ENCODE measurements at regions not wholly inside any gene's neighbourhood (a gene's known extent, or its start where the extent isn't known, plus 50 kb on each side); places are given as distances from the start of the nearest gene placed in this dataset.

GRCh38 chr22:25447686-25448434 lies 116.6 kb upstream of the GRK3 start (continued):
- TF ChIP-seq ARID5B (CRISPR knock-in tag; IDR thresholded peaks at IDR 0.05): peak; percentile 31
- peak; percentile 11 for TF ChIP-seq SKI (IDR thresholded peaks at IDR 0.05; ENCODE audit: partially characterized antibody)
- TF ChIP-seq NRL (CRISPR knock-in tag; IDR thresholded peaks at IDR 0.05; ENCODE audit: borderline replicate concordance): 0 out of 2 replicates have a peak, but pooled peaks have one; percentile 25
- peak; percentile 59; the same call in 1 of the 2 replicates for TF ChIP-seq ZNF788 (CRISPR knock-in tag; IDR thresholded peaks at IDR 0.05; ENCODE audit: borderline replicate concordance)
- TF ChIP-seq CHD2 (IDR thresholded peaks at IDR 0.05; ENCODE audit: low read depth, low read length): no peak
- TF ChIP-seq ZFX (CRISPR knock-in tag; IDR thresholded peaks at IDR 0.05; ENCODE audit: low read depth): peak; percentile 56; the same call in 1 of the 2 replicates
- no peak for TF ChIP-seq LRRFIP1 (CRISPR knock-in tag; conservative IDR thresholded peaks at IDR 0.05)
- no peak for TF ChIP-seq SP1 (IDR thresholded peaks at IDR 0.05)
- peak; percentile 45; the same call in 1 of the 2 replicates for TF ChIP-seq SP1 (CRISPR knock-in tag; IDR thresholded peaks at IDR 0.05)
- peak; percentile 47 for TF ChIP-seq SKIL (CRISPR knock-in tag; IDR thresholded peaks at IDR 0.05; ENCODE audit: borderline replicate concordance)
- peak; percentile 67; the same call in 1 of the 2 replicates for TF ChIP-seq ZNF792 (CRISPR knock-in tag; IDR thresholded peaks at IDR 0.05)
- TF ChIP-seq POLR2A (IDR thresholded peaks at IDR 0.05; ENCODE audit: insufficient read depth in 1 of 2, low read depth in 2 of 2, low read length in 2 of 2): peak; percentile 78
- TF ChIP-seq MAFK (conservative IDR thresholded peaks at IDR 0.05 in 1 of 2, IDR thresholded peaks at IDR 0.05 in 1 of 2; ENCODE audit: low read length in 2 of 2): 0 out of 4 replicates have a peak, but pooled peaks have one; percentile 13 to 16
- TF ChIP-seq ZHX1 (CRISPR knock-in tag; IDR thresholded peaks at IDR 0.05; ENCODE audit: low read depth): 0 out of 2 replicates have a peak, but pooled peaks have one; percentile 36

All from HepG2 (cell line).